ENCODE measurements at regions not wholly inside any gene's neighbourhood (a gene's known extent, or its start where the extent isn't known, plus 50 kb on each side); places are given as distances from the start of the nearest gene placed in this dataset.
"Not testable (repeated sequence)": the region's sequence is repeated elsewhere in the genome, so short reads cannot be mapped to it uniquely, and the experiment has no call there.

DNA sequence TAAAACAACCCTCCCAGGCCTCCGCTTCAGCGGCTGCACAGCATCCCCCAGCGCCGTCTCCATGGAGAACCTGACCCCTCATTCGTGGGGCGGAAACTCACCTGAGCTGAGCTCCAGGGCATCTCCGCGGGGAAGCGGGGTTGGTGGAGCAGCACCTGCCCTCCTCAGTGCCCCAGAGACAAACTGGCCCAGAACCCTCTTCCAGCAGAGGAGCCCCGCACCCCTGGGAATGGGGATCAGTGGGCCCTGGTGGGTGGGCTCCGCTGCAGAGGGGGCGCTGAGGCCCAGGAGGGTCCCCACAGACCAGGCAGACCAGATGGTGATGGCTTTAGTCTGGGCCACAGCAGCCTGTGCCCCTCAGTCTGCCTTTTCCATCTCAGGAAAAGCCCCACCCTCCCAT, 261.2 kb downstream of the ADGRD1 start:
- not testable (repeated sequence) for DNase-seq

DNA sequence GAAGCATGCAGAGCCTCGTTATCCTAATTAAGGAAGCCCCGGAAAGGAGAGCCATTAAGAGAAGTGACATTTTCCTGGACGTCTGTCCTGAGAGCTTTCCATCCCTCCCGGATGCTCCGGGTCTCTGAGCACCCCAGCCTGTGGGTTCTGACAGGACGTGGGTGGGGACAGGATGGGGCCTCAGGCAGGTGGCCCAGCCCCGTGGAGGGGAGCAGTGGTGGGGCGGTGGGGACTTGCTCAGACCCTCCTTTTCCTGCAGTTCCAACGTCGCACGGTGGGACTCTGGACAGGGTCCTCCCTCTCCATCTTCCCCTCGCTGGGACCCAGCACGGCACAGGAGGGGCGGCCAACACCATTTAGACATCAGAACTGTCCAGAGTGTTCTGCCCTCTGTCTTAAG, 262.9 kb downstream of the ADGRD1 start:
- DNase-seq = not testable (repeated sequence)

DNA sequence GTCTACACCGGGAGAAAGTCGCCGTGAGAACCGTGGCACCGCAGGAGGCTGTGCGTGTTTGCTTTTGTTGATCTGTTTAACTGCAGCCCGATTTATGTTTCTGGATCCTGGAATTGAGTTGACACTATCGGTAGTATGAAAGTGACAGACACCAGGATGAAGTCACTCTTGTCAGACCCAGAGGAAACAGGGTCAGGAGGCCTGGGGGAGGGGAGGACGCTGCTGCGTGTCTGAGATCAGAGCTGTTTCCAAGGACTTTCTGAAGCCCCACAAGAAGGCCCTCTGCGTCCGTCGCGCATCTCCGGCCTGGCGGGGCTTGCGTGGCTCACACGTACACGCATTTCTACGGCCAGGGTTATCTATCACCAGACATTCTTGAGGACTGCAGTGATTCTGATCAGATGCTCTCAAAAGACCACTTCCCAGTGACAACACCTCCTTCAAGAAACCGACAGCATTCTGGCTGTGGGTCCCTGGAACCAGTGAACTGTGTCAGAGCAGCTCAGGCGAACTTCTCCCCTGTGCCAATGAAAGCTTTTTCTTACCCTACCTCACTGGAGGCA, 263.4 kb downstream of the ADGRD1 start:
- DNase-seq = no peak

DNA sequence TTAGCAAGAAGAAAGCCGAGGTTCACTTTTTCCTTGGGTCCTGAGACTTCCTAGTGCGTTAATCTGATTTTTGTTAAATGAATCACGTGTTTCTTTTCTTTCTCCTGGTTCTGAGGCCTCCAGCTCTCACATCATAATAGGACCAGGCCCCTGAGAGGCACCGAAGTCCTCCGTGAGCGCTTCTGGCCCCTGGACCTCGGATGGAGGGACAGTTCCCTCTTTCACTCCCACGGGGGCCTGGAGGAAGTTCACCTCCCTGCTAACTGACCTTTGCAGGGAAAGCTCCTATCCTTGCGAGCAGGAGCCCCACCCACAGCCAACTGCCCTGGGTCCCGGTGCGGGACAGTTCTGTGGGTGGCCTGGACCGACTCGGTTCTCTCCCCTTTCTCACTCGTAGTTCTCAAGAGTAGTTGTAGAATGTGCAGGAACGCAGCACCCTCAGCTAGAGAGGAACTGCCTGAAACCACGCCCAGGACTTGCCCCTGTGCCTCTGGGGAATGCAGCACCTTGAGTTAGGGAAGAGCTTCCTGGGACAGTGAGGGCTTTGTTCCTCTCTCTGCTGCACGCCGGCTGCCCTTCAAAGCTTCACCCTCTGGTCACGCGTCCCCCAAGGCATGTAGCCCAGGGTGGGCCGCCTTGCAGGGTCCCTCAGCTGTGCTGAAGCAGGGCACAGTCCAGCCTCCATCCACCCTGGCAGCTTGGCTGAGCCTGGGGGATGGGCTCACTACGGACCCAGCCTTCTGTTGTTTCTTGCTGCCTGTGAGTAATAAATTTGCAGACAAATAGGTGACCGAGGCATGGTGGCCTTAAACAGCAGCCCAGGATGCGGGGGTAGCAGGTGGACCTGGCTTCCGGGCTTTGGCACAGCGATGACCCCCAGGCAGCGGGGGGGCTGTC, 264.6 kb downstream of the ADGRD1 start:
- no peak for DNase-seq

DNA sequence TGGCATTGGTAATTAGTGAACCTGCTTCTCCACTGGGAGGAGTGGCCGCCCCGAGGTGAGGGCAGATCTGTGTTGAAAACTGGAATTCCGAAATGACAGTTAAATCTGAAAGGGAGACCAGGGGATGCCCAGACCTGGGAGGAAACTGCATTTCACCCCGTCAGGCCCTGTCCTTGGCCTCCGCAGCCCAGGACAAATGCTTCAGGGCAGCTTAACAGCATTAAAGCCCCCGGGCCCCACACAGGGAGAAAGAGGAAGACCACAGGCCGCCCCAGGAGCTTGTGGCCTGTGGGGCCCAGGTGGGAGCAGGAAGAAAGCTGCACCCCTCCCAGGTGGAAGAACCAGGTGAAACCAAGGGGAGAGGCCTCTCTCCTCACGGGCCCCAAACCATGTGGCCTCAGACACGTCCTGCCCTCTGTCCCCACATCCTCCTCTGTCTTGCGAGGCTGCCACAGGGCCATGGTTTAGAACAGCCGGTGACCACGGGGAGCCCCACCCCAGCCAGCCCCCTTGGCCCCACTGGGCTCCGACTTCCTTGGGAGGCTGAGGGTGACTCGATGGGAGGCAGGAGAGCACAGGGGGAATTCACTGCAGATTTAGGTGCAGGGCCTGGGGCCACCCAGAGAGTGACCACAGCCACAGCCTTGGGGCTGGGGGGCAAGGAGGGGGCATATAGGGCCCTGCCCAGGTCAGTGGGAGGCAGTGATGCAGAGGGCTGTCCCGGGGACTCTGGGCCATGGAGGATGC, 265.4 kb downstream of the ADGRD1 start:
- no peak for DNase-seq

DNA sequence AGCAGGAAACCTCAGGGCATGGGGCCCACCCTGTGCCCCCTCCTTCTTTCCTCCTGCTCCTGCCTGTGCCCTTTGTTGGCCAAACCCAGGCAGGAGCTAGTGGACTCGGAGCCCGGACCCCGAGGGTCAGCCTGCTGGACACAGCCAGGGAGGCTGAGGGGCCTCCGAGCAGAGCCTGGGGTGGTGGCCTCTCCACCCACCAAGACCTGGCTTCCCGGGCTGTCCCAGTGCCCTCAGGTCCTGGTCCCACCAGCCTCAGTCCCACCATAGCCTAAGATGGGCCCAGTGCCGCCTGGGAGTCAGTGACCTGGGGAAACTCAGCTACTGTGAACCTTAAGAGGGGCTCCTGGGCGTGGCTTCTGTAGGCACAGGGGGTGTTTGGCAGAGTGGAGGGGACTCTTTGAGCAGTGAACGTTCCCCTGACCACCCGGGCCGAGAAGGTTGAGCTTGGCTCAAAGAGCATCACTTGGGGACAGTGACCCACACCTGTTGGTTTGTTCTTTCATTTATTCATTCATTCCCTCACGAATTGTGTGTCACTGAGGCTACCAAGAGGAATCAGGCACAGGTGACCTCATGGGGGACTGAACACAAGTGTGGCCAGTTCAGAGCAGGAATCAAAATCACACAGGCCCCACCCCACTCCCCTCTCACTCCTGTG, 266.1 kb downstream of the ADGRD1 start:
- no peak for DNase-seq

DNA sequence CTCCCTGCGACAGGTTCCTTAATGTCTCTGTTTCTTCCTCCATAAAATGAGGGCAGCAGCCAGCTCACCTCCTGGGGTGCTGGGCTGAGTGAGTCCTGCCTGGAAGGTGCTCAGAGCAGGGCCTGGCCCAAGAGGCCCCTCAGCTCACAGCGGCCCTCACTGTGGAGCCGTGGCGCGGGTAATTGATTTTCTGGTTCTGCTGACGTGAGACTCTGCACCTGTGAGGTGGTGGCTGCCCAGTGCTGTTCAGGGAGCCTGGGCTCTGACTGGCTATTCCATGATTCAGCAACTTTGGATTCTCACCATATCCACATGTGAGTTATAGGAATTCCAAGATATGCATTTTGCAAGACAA, 266.6 kb downstream of the ADGRD1 start:
- no peak for DNase-seq

DNA sequence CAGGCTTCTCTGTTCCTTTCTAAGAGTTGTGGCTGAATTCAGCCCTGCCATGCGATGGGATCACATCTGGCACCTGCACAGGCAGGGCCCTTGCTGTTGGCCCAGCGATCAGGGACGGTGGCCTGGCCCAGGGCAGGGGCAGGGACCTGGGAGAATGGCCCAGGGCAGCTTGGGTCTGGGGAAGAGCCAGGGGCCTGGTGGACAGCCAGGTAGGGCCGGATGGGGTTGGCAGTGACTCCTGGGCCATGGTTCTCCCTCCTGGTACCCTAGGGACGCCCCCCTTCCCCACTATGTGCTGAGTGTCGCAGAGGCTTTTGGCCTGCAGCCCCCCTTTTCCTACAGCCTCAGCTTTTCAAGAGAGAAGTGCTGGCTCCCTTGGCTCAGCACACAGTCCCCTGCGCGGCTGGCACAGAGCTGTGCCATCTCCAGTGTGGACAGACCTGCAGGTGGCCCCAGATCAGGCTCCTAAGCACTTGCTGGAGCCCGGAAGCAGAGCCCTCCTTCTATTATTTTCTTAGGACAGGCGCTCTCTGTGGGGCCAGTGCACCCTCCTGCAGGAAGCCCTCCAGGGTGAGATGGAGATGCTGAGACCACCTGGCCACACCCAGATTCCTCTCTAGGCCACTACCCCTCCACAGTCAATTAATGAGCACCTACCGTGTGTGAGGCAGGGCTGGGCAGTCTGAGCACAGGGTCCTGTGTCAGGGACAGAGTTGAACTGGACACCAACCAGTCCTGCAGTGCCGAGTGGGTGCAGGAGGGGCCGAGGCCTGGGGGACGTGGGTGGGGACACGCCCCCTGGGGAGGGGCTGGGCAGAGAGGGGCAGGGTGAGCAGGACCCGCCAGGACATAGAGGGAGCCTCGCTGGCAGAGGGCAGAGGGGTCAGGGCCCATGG, 267.6 kb downstream of the ADGRD1 start:
- DNase-seq = no peak

DNA sequence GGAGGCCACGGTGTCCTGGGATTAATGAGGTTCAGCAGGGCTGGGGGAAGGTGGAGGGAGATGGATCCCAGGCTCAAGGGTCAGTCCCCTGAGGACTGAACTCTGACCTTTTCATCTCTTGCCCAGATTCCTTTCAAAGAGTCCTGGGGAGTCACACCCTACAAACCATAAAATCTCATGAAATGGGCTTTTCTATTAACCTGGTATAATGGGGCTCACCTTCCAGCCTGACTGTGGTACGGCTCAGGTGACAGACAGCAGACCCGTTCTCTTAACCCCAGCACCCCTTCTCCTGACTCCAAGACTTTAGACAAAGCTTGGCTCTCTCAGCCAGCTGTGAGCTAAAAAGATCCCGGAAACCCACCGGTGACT, 268.2 kb downstream of the ADGRD1 start:
- DNase-seq = no peak

DNA sequence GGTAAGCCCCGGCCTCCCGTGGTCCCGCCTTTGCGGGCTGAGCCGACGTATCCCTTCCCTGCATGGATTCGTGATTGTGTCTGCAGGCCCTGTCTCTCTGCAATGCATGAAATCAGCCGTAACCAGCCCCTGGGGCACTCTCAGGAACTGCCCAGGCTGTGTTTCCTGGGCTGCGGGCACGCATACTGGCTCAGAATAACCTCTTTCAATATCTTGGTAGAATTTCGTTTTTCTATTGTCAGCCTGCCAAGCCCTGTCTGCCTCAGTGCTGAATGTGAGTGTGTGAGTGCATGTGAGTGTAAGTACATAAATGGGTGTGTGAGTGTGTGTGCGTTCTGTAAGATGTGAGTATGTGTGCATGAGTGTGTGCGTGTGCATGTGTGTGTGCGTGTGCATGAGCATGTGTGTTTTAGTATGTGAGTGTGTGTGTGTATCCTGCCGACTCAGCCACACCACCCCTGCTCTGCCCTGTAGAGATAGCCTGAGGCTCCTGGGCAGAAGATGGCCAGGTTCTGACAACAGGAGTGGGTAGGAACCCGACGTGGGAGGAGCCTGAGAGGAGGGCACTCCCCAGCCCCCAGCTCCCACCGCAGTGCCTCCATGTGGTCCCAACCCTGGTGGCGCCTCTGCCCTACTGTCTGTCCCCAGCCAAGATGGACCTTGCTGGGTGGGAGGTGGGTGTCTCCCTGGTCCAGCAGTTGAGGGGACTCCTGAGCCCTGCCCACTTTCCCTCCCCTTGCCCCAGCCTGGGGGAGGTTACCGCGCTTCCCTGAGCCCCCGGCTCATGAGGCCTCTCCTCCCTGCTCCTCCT, 268.8 kb downstream of the ADGRD1 start:
- DNase-seq = peak; percentile 86

DNA sequence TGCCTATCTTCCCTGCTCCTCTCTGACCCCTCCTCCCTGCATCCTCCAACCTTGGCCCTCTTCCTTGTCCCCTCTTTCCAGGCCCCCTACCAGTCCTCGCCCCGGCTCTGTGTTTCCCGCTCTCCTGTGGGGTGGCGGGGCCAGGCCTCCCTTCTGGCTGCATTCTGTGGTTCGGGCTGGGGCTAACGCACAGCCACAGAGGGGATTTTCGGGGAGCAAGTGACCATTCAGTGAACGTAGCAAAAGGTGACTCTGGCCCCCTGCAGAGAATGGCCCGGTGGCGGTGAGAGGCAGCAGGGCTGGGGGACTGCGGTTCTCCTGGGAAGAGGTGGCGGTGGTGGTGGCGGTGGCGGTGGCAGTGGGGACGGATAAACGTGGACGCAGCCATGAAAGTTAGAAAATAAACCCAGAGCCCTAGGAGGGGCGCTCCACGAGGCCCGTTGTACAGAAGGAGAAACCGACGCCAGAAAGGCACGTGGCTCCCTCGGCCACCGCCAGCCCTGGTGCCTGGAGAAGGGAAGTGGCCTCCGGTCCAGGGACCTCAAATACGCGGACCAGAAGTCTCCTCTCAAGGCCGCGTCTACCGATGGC, 269.6 kb downstream of the ADGRD1 start:
- no peak for DNase-seq

DNA sequence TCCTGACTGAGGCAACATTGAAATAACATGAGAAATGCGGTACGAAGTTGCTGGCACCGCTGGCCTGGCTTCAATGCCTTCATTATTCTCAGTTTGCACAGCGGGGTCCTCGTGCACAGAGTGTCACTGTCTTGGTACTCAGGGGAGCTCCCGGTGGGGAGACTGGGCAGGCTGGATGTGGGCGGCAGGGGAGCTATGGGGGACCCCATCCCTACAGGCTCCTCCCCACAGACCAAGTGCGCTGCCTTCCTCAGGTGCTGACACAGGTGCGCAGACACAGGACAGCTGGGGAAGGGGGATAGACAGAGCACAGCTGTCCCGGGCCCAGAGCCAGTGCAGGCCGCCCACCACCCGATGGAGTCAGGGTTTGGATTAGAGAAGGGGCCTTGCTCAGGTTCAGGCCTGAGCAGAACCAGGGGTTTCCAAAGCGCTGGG, 270.1 kb downstream of the ADGRD1 start:
- no peak for DNase-seq

DNA sequence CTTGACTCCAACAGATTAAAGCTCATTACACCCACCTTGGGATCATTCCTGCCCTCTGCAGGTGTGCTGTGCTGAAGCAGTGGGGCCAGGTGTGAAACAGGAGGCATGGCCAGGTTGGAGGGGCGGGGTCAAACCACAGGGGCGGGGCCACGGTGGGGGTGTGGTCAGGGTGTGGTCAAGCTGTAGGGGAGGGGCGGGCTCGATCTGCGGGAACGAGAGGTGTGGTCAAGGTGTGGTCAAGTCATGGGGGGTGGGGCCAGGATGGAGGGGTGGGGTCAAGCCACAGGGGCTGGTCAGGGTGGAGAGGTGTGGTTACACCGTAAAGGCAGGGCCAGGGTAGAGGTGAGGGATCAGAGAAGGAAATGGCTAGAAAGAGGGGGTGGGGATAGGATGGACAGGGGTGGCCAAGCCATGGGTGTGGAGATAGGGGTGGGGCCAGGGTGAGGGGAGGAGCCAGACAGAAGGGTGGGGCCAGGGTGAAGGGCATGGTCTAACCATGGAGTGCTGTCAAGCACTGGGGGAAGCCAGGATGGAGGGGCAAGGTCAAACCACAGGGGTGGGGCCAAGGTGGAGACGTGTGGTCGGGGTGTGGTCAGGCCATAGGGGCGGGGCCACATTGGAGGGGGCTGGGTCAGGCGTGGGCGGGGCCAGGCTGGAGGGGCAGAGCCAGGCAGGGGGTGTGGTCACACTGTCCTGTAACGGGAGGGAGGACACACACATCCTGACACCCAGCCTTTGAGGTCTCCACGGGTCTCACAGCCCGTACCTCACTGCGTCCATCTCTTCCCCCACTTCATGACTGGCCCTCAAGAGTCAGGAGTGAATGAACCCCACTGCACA, 270.7 kb downstream of the ADGRD1 start:
- DNase-seq = peak; percentile 44

DNA sequence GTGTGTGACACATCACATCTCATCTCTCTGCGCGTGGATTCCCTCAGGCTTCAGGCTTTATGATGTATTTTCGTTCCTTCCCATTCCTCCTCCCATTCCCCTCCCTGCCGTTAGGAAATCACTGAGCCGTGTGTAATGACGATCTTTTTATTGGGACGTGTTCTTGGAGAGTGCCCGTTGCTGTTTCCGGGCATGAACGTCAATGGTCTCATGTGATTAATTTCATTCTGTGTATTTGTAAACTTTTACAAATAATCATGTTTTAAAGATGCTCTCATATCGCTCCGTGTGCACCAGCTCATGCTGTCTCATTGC, 271.3 kb downstream of the ADGRD1 start:
- not testable (repeated sequence) for DNase-seq

DNA sequence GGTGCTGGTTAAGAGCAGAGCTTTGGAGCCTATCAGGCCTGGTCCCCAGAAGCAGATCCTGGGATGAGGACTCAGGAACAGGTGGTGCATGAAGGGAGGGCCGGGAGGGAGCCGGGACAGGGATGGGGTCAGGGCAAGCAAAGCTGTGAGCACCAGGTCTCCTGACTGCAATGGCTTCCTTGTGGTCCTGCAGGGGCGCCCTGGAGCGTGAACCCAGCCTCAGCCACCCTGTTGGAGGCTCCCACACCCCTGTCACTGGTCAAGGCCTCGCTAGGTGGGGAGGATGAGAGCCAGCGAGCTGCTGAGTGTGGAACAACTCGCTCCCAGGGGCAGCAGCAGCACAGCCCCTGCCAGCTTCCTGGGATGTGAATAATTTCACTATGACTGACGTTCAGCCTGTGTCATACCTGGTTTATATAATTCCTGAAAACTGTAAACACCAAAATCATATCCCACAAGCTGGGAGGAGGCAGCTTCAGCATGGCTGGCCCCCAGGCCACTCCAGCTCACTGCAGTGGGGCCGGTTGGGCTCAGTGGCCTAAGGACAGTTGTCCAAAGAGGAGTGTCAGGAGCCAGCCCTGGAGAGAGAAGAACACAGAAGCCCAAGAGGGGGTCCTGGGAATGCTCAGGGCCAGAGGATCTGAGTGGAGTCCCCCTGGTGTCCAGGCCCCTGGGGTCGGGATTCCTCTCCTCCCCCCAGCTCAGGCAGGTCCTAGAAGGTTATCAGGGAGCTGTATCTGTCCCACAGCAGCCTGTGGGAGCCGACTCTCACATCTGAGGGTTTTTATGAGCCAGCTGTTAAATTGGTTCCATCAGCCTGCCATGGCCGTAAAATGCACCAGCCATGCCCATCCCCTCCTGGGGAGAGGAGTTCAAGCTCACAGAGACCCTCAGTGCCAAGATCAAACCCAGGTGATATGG, 272.9 kb downstream of the ADGRD1 start:
- DNase-seq = no peak

DNA sequence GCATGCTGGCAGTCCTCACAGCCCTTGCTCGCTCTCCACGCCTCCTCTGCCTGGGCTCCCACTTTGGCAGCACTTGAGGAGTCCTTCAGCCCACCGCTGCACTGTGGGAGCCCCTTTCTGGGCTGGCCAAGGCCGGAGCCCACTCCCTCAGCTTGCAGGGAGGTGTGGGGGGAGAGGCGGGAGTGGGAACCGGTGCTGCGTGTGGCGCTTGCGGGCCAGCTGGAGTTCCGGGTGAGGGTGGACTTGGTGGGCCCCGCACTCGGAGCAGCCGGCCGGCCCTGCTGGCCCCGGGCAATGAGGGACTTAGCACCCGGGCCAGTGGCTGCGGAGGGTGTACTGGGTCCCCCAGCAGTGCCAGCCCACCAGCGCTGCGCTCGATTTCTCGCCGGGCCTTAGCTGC, 273.9 kb downstream of the ADGRD1 start:
- not testable (repeated sequence) for DNase-seq

DNA sequence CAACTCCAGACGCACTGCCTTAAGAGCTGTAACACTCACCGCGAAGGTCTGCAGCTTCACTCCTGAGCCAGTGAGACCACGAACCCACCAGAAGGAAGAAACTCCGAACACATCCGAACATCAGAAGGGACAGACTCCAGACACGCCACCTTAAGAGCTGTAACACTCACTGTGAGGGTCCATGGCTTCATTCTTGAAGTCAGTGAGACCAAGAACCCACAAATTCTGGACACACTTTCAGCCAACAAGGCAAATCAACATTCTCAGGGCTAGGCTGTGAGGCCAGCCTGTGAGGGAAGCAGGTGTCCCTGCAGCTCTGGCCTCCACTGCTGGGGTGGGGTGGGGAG, 275.3 kb downstream of the ADGRD1 start:
- not testable (repeated sequence) for DNase-seq

DNA sequence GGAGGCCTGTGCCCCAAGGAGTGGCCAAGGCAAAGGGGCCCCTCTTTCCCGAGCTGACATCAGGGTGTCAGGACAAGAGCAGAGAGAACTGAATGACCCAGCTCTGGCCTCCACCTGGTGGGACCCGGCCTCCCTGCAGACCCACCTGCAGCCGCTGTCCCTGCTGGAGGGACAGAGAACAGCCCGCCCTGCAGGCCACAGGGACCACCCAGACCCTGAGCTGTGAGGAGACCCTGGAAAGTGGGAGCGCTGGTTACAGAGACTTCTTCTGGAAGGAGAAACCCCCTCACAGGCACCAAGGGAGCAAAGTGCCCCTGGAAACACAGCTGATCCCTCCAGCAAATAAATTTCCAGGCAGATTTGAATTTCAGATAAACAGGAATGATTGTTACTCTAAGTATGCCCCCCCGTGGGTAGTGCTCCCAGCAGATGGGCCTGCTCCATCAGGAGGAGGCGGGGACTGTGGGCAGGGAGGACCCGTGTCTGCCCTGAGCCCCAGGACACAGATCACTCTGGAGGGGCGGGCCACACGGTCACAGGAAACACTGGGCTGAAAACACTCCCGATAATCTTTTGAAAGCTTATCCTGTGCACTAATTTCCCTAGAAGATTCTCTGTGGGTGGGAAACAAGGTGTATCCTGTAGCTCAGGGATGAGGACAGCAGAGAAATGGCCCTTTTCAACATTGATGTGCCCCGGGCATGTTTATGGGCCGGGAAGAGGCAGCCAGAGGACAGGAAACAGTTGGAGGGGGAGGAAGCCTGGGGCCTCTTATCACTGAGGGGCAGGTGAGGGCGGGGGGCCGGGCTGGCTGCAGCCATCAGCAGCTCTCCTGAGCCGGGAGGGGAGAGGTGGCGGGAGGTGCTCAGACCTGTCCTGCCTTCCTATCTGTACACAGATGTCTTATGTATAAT, 276.0 kb downstream of the ADGRD1 start:
- peak; percentile 79 for DNase-seq
